ENCODE measurements at regions not wholly inside any gene's neighbourhood (a gene's known extent, or its start where the extent isn't known, plus 50 kb on each side); places are given as distances from the start of the nearest gene placed in this dataset.

- no peak for TF ChIP-seq POLR2A (IDR thresholded peaks at IDR 0.05)
- no peak for TF ChIP-seq CTCF (IDR thresholded peaks at IDR 0.05 in 8 of 11, conservative IDR thresholded peaks at IDR 0.05 in 3 of 11)
Observed at GRCh38 chr1:239993366-239993765, 98.3 kb upstream of the FMN2 start.
